ENCODE measurements at regions not wholly inside any gene's neighbourhood (a gene's known extent, or its start where the extent isn't known, plus 50 kb on each side); places are given as distances from the start of the nearest gene placed in this dataset.

DNA sequence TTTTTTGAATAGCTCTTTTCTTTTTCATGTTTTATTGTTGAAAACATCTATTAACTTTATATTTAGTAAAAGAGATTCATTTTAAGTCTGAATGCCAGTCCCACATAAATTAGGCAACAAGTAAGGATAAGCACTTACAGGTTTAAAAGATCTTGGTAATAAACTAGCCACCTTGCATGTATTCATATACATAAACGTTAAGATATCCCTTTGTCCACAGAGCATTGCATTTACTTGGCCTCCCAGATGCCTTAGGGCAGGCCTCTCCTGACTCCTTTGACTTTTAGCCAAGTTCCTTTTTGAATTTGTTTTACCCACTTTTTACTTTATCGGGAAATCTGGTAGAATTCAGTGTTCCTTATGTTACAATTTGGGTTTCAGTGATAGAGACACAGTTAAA, 331.7 kb downstream of the ETNK1 start:
- TF ChIP-seq, protein P1, sequence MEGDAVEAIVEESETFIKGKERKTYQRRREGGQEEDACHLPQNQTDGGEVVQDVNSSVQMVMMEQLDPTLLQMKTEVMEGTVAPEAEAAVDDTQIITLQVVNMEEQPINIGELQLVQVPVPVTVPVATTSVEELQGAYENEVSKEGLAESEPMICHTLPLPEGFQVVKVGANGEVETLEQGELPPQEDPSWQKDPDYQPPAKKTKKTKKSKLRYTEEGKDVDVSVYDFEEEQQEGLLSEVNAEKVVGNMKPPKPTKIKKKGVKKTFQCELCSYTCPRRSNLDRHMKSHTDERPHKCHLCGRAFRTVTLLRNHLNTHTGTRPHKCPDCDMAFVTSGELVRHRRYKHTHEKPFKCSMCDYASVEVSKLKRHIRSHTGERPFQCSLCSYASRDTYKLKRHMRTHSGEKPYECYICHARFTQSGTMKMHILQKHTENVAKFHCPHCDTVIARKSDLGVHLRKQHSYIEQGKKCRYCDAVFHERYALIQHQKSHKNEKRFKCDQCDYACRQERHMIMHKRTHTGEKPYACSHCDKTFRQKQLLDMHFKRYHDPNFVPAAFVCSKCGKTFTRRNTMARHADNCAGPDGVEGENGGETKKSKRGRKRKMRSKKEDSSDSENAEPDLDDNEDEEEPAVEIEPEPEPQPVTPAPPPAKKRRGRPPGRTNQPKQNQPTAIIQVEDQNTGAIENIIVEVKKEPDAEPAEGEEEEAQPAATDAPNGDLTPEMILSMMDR (IDR thresholded peaks at IDR 0.05; ENCODE audit: insufficient read depth, low read length, poor library complexity, severe bottlenecking): no peak
- no peak for TF ChIP-seq EZH2phosphoT487 (conservative IDR thresholded peaks at IDR 0.05; ENCODE audit: low read length)
